ENCODE measurements at regions not wholly inside any gene's neighbourhood (a gene's known extent, or its start where the extent isn't known, plus 50 kb on each side); places are given as distances from the start of the nearest gene placed in this dataset.

DNA sequence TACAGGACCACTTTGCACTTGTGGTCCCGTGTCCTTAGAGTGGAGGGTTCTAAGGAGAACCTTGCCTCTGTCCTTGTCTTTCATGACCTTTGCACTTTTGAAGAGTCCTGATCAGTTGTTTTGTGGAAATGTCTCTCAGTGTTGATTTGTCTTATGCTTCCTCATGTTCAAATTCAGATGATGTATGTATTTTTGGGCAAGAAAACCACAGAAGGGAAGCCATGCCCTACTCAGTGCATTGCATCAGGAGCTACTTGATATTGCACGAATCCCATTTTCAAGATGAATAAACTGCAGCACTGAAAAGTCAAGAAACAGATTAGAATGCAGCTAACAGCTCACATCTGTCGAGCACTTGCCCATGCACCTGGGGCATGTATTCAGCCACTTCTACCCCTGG lies 152.2 kb downstream of the INHBB start (continued):
- TF ChIP-seq, protein P1, sequence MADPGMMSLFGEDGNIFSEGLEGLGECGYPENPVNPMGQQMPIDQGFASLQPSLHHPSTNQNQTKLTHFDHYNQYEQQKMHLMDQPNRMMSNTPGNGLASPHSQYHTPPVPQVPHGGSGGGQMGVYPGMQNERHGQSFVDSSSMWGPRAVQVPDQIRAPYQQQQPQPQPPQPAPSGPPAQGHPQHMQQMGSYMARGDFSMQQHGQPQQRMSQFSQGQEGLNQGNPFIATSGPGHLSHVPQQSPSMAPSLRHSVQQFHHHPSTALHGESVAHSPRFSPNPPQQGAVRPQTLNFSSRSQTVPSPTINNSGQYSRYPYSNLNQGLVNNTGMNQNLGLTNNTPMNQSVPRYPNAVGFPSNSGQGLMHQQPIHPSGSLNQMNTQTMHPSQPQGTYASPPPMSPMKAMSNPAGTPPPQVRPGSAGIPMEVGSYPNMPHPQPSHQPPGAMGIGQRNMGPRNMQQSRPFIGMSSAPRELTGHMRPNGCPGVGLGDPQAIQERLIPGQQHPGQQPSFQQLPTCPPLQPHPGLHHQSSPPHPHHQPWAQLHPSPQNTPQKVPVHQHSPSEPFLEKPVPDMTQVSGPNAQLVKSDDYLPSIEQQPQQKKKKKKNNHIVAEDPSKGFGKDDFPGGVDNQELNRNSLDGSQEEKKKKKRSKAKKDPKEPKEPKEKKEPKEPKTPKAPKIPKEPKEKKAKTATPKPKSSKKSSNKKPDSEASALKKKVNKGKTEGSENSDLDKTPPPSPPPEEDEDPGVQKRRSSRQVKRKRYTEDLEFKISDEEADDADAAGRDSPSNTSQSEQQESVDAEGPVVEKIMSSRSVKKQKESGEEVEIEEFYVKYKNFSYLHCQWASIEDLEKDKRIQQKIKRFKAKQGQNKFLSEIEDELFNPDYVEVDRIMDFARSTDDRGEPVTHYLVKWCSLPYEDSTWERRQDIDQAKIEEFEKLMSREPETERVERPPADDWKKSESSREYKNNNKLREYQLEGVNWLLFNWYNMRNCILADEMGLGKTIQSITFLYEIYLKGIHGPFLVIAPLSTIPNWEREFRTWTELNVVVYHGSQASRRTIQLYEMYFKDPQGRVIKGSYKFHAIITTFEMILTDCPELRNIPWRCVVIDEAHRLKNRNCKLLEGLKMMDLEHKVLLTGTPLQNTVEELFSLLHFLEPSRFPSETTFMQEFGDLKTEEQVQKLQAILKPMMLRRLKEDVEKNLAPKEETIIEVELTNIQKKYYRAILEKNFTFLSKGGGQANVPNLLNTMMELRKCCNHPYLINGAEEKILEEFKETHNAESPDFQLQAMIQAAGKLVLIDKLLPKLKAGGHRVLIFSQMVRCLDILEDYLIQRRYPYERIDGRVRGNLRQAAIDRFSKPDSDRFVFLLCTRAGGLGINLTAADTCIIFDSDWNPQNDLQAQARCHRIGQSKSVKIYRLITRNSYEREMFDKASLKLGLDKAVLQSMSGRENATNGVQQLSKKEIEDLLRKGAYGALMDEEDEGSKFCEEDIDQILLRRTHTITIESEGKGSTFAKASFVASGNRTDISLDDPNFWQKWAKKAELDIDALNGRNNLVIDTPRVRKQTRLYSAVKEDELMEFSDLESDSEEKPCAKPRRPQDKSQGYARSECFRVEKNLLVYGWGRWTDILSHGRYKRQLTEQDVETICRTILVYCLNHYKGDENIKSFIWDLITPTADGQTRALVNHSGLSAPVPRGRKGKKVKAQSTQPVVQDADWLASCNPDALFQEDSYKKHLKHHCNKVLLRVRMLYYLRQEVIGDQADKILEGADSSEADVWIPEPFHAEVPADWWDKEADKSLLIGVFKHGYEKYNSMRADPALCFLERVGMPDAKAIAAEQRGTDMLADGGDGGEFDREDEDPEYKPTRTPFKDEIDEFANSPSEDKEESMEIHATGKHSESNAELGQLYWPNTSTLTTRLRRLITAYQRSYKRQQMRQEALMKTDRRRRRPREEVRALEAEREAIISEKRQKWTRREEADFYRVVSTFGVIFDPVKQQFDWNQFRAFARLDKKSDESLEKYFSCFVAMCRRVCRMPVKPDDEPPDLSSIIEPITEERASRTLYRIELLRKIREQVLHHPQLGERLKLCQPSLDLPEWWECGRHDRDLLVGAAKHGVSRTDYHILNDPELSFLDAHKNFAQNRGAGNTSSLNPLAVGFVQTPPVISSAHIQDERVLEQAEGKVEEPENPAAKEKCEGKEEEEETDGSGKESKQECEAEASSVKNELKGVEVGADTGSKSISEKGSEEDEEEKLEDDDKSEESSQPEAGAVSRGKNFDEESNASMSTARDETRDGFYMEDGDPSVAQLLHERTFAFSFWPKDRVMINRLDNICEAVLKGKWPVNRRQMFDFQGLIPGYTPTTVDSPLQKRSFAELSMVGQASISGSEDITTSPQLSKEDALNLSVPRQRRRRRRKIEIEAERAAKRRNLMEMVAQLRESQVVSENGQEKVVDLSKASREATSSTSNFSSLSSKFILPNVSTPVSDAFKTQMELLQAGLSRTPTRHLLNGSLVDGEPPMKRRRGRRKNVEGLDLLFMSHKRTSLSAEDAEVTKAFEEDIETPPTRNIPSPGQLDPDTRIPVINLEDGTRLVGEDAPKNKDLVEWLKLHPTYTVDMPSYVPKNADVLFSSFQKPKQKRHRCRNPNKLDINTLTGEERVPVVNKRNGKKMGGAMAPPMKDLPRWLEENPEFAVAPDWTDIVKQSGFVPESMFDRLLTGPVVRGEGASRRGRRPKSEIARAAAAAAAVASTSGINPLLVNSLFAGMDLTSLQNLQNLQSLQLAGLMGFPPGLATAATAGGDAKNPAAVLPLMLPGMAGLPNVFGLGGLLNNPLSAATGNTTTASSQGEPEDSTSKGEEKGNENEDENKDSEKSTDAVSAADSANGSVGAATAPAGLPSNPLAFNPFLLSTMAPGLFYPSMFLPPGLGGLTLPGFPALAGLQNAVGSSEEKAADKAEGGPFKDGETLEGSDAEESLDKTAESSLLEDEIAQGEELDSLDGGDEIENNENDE (IDR thresholded peaks at IDR 0.05; ENCODE audit: insufficient replicate concordance, low read length), result no peak
- TF ChIP-seq JUND (IDR thresholded peaks at IDR 0.05; ENCODE audit: low read length), result no peak
- TF ChIP-seq SAP30 (IDR thresholded peaks at IDR 0.05; ENCODE audit: insufficient read depth, insufficient replicate concordance, low read length), result no peak
- TF ChIP-seq KDM4A (IDR thresholded peaks at IDR 0.05; ENCODE audit: low read depth, low read length, severe bottlenecking), result no peak
- no peak for TF ChIP-seq PHF8 (conservative IDR thresholded peaks at IDR 0.05; ENCODE audit: low read depth, low read length)
- TF ChIP-seq SP1 (IDR thresholded peaks at IDR 0.05; ENCODE audit: low read depth, low read length), result no peak
- TF ChIP-seq TCF12 (IDR thresholded peaks at IDR 0.05; ENCODE audit: low read depth, low read length), result no peak
- TF ChIP-seq SUZ12 (IDR thresholded peaks at IDR 0.05; ENCODE audit: low read length), result no peak
- no peak for TF ChIP-seq SIN3A (conservative IDR thresholded peaks at IDR 0.05 in 1 of 2, IDR thresholded peaks at IDR 0.05 in 1 of 2; ENCODE audit: low read depth in 1 of 2, low read length in 2 of 2)
